ENCODE measurements at regions not wholly inside any gene's neighbourhood (a gene's known extent, or its start where the extent isn't known, plus 50 kb on each side); places are given as distances from the start of the nearest gene placed in this dataset.

DNA sequence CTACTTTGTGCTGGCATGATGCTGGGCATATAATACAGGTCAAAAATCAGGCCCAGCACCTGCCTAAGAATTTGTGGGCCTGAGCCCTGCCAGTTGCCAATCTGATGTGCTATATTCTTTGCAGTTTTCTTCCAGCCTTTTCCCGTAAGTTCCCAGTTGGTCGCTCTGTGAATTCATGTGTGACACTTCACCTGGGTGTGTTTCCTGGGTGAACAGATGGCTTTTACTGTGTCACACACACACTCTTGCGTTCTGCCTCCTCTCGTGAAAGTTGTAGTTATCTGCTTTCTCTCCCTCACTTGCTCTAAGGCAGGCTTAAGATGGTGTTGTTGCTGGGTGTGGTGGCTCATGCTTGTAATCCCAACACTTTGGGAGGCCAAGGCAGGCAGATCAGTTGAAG lies 153.5 kb upstream of the DMRT1 start:
- 95% methylated on average over 4 of the region's 4 CpGs; no CpG with 5 or more reads in 1 of the 2 experiments for WGBS, 2 experiments (ENCODE audit: extremely low coverage in 1 of 2, insufficient coverage in 1 of 2, insufficient read length in 1 of 2, insufficient replicate concordance in 2 of 2, low coverage in 1 of 2, low lambda C conversion rate in 2 of 2, missing lambda C conversion rate in 1 of 2)
- H2BK20ac ChIP-seq (ENCODE audit: low read length) = no peak overlapping the region
- H4K5ac ChIP-seq (ENCODE audit: insufficient read length, low read depth, low read length) = no peak overlapping the region
- H3K9ac ChIP-seq (replicated peaks in 1 of 4; ENCODE audit: extremely low read depth in 1 of 4, low read depth in 3 of 4, low read length in 3 of 4) = no peak overlapping the region
- no peak overlapping the region for H3K23ac ChIP-seq (ENCODE audit: insufficient read length)
- no peak overlapping the region for H3K4me3 ChIP-seq (ENCODE audit: extremely low read depth in 1 of 4, insufficient read depth in 2 of 4, low read depth in 3 of 4, low read length in 4 of 4)
- no peak overlapping the region for H2BK5ac ChIP-seq (ENCODE audit: low read depth, low read length)
- H4K8ac ChIP-seq (ENCODE audit: extremely low read depth, insufficient read depth, low read length) = no peak overlapping the region
- FAIRE-seq (no peak), DNase-seq (ENCODE audit: low read depth in 1 of 2, low spot score in 2 of 2) (no peak)
- no peaks in the 10 kb centered on the region for H3K9me3 ChIP-seq (ENCODE audit: insufficient read depth in 2 of 2, low read depth in 1 of 2, low read length in 1 of 2)
- TF ChIP-seq SIN3A (conservative IDR thresholded peaks at IDR 0.05 in 1 of 2, IDR thresholded peaks at IDR 0.05 in 1 of 2; ENCODE audit: low read depth in 1 of 2, low read length in 2 of 2) (no peak), CTBP2 (IDR thresholded peaks at IDR 0.05; ENCODE audit: borderline replicate concordance, insufficient read depth, insufficient read length, low read length) (no peak), POLR2A (IDR thresholded peaks at IDR 0.05; ENCODE audit: control extremely low read depth in 1 of 2, low read depth in 2 of 2, low read length in 2 of 2) (no peak), EGR1 (IDR thresholded peaks at IDR 0.05; ENCODE audit: borderline replicate concordance, low read depth, low read length) (no peak), YY1 (IDR thresholded peaks at IDR 0.05; ENCODE audit: low read depth, low read length) (no peak), RBBP5 (IDR thresholded peaks at IDR 0.05; ENCODE audit: borderline replicate concordance, low read depth, low read length) (no peak), EP300 (IDR thresholded peaks at IDR 0.05; ENCODE audit: borderline replicate concordance in 1 of 2, low read depth in 2 of 2, low read length in 2 of 2) (no peak), HDAC2 (IDR thresholded peaks at IDR 0.05; ENCODE audit: borderline replicate concordance in 1 of 2, low read depth in 2 of 2, low read length in 2 of 2) (no peak), RNF2 (IDR thresholded peaks at IDR 0.05; ENCODE audit: borderline replicate concordance, low read depth, low read length, missing control alignments, poor library complexity, severe bottlenecking) (no peak), CEBPB (IDR thresholded peaks at IDR 0.05; ENCODE audit: low read depth, low read length) (no peak)
- no peak overlapping the region for H2AK5ac ChIP-seq (ENCODE audit: low read depth, low read length)
- no peak overlapping the region for H3K27ac ChIP-seq (ENCODE audit: low read depth, low read length)
- H3K14ac ChIP-seq (ENCODE audit: insufficient read length) = no peak overlapping the region
- no peak overlapping the region for H2AFZ ChIP-seq (ENCODE audit: low read length)
- no peak overlapping the region for H3K56ac ChIP-seq (replicated peaks; ENCODE audit: insufficient read length, low read depth, low read length)
- H2BK15ac ChIP-seq (ENCODE audit: low read length) = no peak overlapping the region
- peaks cover 8 to 13% (median 10%) of the 10 kb centered on the region in 4 experiments; a peak in 6 of 7 replicates for H3K4me1 ChIP-seq (replicated peaks in 1 of 4; ENCODE audit: control insufficient read depth in 3 of 4, insufficient read depth in 4 of 4, low read length in 3 of 4)
- no peaks in the 10 kb centered on the region for H4K20me1 ChIP-seq (replicated peaks in 1 of 2; ENCODE audit: control insufficient read depth in 1 of 2, insufficient read depth in 2 of 2, low read length in 2 of 2)
- no peaks in the 10 kb centered on the region; the same call in 1 of the 2 replicates for H3K79me1 ChIP-seq (ENCODE audit: low read depth, low read length)
- no peak overlapping the region for H3K18ac ChIP-seq (ENCODE audit: extremely low read depth, low read length)
- no peak overlapping the region for H3K4ac ChIP-seq (replicated peaks; ENCODE audit: insufficient read length, low read depth, low read length)
- H3K27me3 ChIP-seq (replicated peaks in 1 of 4; ENCODE audit: control insufficient read depth in 3 of 4, extremely low read depth in 1 of 4, insufficient read depth in 3 of 4, low read length in 3 of 4) = no peaks in the 10 kb centered on the region
- no peaks in the 10 kb centered on the region for H3K36me3 ChIP-seq (ENCODE audit: control insufficient read depth in 2 of 4, insufficient read depth in 4 of 4, low read length in 3 of 4)
- H2BK12ac ChIP-seq (ENCODE audit: low read depth, low read length) = no peak overlapping the region
- no peaks in the 10 kb centered on the region; a peak in 1 of 4 replicates for H3K79me2 ChIP-seq (ENCODE audit: control insufficient read depth in 1 of 2, insufficient read depth in 2 of 2, low read length in 2 of 2)
- ChIA-PET CTCF (ENCODE audit: partially characterized antibody) (interaction anchor here (0.7 kb wide), 1 partner anchor 67 kb away, joined by 3 read pairs; no protein-coding TSS in a partner anchor), POLR2A (ENCODE audit: partially characterized antibody) (no interaction called here)
- no peak overlapping the region for H2BK120ac ChIP-seq (replicated peaks; ENCODE audit: low read depth, low read length)
- H4K91ac ChIP-seq (replicated peaks; ENCODE audit: insufficient read length, low read length) = no peak overlapping the region
- H3K4me2 ChIP-seq (ENCODE audit: insufficient read depth in 1 of 2, low read depth in 2 of 2, low read length in 2 of 2) = no peak overlapping the region
- no peaks in the 10 kb centered on the region for H3K23me2 ChIP-seq (ENCODE audit: low read depth, low read length)

Measured in H1 (cell line).